HG03159 (cell line): ENCODE measurements at regions not wholly inside any gene's neighbourhood (a gene's known extent, or its start where the extent isn't known, plus 50 kb on each side); places are given as distances from the start of the nearest gene placed in this dataset.

Source experiments
- ATAC-seq: cut with Tn5 transposase; IDR thresholded peaks from one replicate; pipeline ENCODE4 v1.9.1; 2021; ENCODE audit warnings: mild to moderate bottlenecking, moderate library complexity; ENCODE audit not compliant: unreplicated experiment

DNA sequence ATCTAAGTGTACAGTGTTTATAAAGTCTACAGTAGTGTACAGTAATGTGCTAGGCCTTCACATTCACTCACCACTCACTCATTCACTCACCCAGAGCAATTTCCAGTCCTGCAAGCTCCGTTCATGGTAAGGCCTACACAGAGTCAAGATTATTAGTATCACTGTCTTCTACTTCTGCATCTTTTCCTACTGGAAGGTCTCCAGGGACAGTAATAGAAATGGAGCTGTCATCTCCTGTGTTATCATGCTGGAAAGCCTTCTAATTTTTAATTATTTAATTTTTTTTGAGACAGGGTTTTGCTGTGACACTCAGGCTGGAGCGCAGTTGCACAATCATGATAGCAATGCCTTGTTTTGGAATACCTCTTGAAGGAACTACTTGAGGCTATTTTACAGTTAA lies 207.0 kb downstream of the HTR7 start:
- ATAC-seq, result no peak

DNA sequence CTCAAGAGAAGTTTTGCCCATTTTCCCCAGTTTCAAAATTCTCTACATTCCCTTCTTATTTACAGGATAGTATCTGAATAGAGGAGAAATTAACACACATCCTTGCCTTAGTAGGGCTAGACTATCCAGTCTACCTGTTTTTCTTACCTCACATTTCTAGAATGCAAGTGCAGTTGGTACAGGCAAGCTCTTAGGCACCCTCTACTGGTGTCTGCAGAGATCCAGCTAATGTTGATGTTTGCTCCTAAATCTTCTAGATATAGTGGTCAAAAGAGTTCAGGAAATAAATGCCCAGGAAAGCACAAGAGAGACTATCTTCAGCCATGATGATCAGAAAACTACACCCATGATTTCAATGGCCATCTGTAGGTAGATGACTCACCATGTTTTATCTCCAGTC lies 205.3 kb downstream of the HTR7 start:
- no peak for ATAC-seq

DNA sequence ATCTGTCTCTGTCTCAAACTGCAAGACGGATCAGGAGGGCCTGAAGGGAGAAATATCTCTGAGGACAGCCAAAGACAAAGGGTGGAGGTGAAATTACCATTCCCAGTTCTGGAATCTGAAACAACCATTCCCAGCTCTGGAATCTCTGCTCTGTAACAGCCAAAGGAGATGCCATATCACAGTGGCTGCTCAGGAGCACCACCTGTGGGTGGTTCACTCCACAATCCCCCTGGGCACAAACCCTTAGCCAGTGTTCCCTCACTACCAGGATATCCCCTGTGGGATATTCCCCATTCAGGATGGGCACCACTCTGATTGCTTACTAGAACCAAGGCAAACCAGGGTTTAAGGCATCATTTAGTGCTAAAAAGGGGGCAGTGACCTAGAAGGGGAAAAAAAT lies 199.0 kb downstream of the HTR7 start:
- ATAC-seq, result no peak

DNA sequence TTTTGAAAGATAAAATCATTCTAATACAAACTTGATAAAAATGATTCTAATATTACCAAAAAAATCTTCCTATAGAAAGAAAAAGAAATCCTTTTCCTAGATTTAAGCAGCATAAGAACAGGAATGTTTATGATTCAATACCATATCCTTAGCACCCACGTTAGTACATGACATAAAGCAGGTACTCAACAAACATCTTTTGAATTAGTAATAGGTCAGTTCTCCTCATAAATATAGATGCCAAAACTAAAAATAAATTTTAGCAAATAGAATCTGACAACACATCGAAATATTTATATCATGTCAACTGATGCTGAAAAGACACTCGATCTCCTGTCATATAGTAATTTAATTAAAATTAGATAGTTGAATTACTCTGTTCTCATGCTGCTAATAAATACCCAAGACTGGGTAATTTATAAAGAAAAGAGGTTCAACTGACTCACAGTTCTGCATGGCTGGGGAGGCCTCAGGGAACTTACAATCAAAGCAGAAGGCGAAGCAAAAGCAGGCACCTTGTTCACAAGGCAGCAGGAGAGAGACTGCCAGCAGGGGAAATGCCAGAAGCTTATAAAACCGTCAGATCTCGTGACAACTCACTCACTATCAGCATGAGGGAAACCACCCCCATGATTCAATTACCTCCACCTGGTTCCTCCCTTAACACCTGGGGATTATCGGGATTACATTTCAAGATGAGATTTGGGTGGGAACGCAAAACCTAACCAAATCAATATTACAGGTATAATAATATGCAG lies 191.8 kb downstream of the HTR7 start:
- ATAC-seq, result no peak

DNA sequence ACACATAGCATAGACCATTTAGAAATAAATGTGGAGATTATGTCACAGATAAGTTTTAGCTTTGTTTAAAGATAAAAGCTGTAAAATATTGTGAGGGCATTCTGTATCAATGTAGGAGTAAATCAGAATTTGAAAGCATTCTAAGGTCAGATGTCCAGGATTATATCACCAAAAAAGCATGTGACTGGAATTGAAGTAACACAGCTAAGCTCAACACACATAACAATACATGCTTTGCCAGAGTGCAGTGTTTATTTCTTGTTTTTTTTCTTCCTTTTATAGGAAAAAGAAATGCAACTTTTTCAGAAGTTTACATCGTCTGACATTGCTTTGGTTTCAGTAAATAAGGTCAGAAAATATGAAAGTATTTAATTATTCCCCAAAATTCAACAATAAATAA lies 183.4 kb downstream of the HTR7 start:
- no peak for ATAC-seq

DNA sequence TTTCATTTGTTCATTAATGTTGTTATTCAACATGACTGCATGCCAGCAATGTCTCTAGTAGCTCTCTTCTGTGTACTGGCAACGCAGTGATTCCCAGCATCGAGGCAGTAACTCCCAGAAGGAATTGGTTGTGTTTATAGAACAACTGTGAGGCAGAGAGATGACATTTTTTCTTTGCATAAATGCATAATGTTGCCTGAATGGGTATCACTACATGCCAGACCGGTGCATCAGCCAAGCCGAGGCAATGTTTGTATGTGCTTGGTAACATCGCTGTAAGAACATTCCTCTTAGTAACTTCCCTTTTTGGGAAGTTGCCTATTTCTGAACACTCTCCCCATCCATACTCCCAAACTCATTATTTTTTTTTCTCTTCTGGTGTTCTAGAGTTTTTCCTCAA lies 182.9 kb downstream of the HTR7 start:
- no peak for ATAC-seq

DNA sequence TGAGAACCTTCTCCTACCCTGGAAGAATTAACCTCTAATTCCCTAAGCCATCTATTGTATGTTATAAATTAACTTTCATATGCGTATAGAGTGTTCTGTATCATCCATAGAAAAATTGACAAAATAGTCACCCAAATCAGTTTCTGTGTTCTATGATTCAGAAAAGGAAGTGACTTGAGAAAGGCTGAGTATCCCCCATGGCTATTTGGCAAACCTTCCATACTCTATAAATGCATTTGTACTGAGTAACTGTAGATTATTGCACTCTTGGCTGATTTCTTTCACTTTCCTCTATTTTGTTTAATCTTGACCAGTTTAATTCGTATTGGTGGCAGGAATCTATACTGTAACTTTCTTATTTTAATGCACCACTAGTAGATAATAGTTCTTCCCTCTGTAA lies 182.2 kb downstream of the HTR7 start:
- ATAC-seq, result no peak
